ENCODE measurements at regions not wholly inside any gene's neighbourhood (a gene's known extent, or its start where the extent isn't known, plus 50 kb on each side); places are given as distances from the start of the nearest gene placed in this dataset.

GRCh38 chr1:58045094-58045705, 501.3 kb downstream of the OMA1 start:
- CTCF ChIA-PET: no interaction called here
- no peaks in the 10 kb centered on the region for H3K9me3 ChIP-seq (ENCODE audit: low read depth, low read length, poor library complexity, severe bottlenecking)
- H3K27ac ChIP-seq (ENCODE audit: low read depth, low read length, poor library complexity, severe bottlenecking): no peak overlapping the region
- H3K27me3 ChIP-seq (replicated peaks; ENCODE audit: insufficient read depth, low read depth, low read length, poor library complexity): no peaks in the 10 kb centered on the region
- TF ChIP-seq CTCF (conservative IDR thresholded peaks at IDR 0.05; ENCODE audit: low read depth, low read length) (no peak), EZH2 (IDR thresholded peaks at IDR 0.05; ENCODE audit: borderline replicate concordance, low read depth, low read length, poor library complexity, severe bottlenecking) (no peak)
- no peaks in the 10 kb centered on the region for H3K36me3 ChIP-seq (ENCODE audit: insufficient read depth, low read length, poor library complexity, severe bottlenecking)
- no TSS peak for BruUV-seq (replicated peaks)
- POLR2A ChIA-PET (ENCODE audit: low non-redundant PET): no interaction called here
- DNase-seq (ENCODE audit: low spot score): no peak
- peaks cover 16% of the 10 kb centered on the region for H3K4me1 ChIP-seq (ENCODE audit: insufficient read depth, low read length, poor library complexity, severe bottlenecking)
- intact Hi-C loops (cut with micrococcal nuclease; ENCODE audit: unreplicated experiment): loop anchor here (10.0 kb wide), 1 partner anchor 1210 kb away; no protein-coding TSS in a partner anchor
- no peak overlapping the region for H3K4me3 ChIP-seq (ENCODE audit: low read depth, low read length, poor library complexity, severe bottlenecking)

- ChIA-PET CTCF (no interaction called here), POLR2A (ENCODE audit: low non-redundant PET) (no interaction called here)
- Histone ChIP-seq H3K4me3 (ENCODE audit: low read depth, low read length, poor library complexity, severe bottlenecking) (no peak overlapping the region), H3K9me3 (ENCODE audit: low read depth, low read length, poor library complexity, severe bottlenecking) (no peaks in the 10 kb centered on the region), H3K27me3 (replicated peaks; ENCODE audit: insufficient read depth, low read depth, low read length, poor library complexity) (no peaks in the 10 kb centered on the region), H3K36me3 (ENCODE audit: insufficient read depth, low read length, poor library complexity, severe bottlenecking) (no peaks in the 10 kb centered on the region), H3K4me1 (ENCODE audit: insufficient read depth, low read length, poor library complexity, severe bottlenecking) (peaks cover 16% of the 10 kb centered on the region), H3K27ac (ENCODE audit: low read depth, low read length, poor library complexity, severe bottlenecking) (no peak overlapping the region)
- peak; percentile 37 for DNase-seq (ENCODE audit: low spot score)
- TF ChIP-seq EZH2 (IDR thresholded peaks at IDR 0.05; ENCODE audit: borderline replicate concordance, low read depth, low read length, poor library complexity, severe bottlenecking) (no peak), CTCF (conservative IDR thresholded peaks at IDR 0.05; ENCODE audit: low read depth, low read length) (no peak)
- intact Hi-C loops (cut with micrococcal nuclease; ENCODE audit: unreplicated experiment): loop anchor here (10.0 kb wide), 1 partner anchor 1207 kb away; no protein-coding TSS in a partner anchor
- no TSS peak for BruUV-seq (replicated peaks)
Measured at GRCh38 chr1:58041621-58042020, 504.9 kb downstream of the OMA1 start.

GRCh38 chr1:58038574-58038973, 508.0 kb downstream of the OMA1 start:
- intact Hi-C loops (cut with micrococcal nuclease; ENCODE audit: unreplicated experiment): loop anchor here (10.0 kb wide), 1 partner anchor 614 kb away; the partner anchor contains the start of gene DAB1
- CTCF ChIA-PET: no interaction called here

More at GRCh38 chr1:58038574-58038973, 508.0 kb downstream of the OMA1 start:
- POLR2A ChIA-PET (ENCODE audit: low non-redundant PET): no interaction called here
- BruUV-seq (replicated peaks): no TSS peak
- Histone ChIP-seq H3K4me3 (ENCODE audit: low read depth, low read length, poor library complexity, severe bottlenecking) (no peak overlapping the region), H3K27me3 (replicated peaks; ENCODE audit: insufficient read depth, low read depth, low read length, poor library complexity) (no peaks in the 10 kb centered on the region), H3K36me3 (ENCODE audit: insufficient read depth, low read length, poor library complexity, severe bottlenecking) (no peaks in the 10 kb centered on the region), H3K9me3 (ENCODE audit: low read depth, low read length, poor library complexity, severe bottlenecking) (no peaks in the 10 kb centered on the region), H3K4me1 (ENCODE audit: insufficient read depth, low read length, poor library complexity, severe bottlenecking) (peaks cover 29% of the 10 kb centered on the region), H3K27ac (ENCODE audit: low read depth, low read length, poor library complexity, severe bottlenecking) (no peak overlapping the region)
- DNase-seq (ENCODE audit: low spot score): no peak
- no peak for TF ChIP-seq CTCF (conservative IDR thresholded peaks at IDR 0.05; ENCODE audit: low read depth, low read length)
- TF ChIP-seq EZH2 (IDR thresholded peaks at IDR 0.05; ENCODE audit: borderline replicate concordance, low read depth, low read length, poor library complexity, severe bottlenecking): no peak
